ENCODE measurements at regions not wholly inside any gene's neighbourhood (a gene's known extent, or its start where the extent isn't known, plus 50 kb on each side); places are given as distances from the start of the nearest gene placed in this dataset.

- Histone ChIP-seq H4K20me1 (ENCODE audit: insufficient read depth, low read length) (no peaks in the 10 kb centered on the region), H3K27ac (ENCODE audit: low read depth, low read length, poor library complexity, severe bottlenecking) (no peak overlapping the region), H3K79me2 (ENCODE audit: insufficient read depth, low read depth, low read length) (no peaks in the 10 kb centered on the region), H3K9me2 (ENCODE audit: insufficient read depth, low read length) (no peaks in the 10 kb centered on the region), H3K9me3 (ENCODE audit: low read length) (no peaks in the 10 kb centered on the region), H3K4me1 (ENCODE audit: insufficient read depth, low read length, poor library complexity, severe bottlenecking) (peaks cover 14% of the 10 kb centered on the region), H2AFZ (ENCODE audit: low read length) (no peak overlapping the region), H3K4me3 (ENCODE audit: low read depth, low read length, poor library complexity, severe bottlenecking) (no peak overlapping the region), H3K4me2 (ENCODE audit: low read length) (no peak overlapping the region), H3K36me3 (ENCODE audit: insufficient read depth, low read length) (no peaks in the 10 kb centered on the region)
- intact Hi-C loops (cut with micrococcal nuclease; ENCODE audit: unreplicated experiment): no loop called here
- no peak for DNase-seq (ENCODE audit: low spot score)
- BruUV-seq (replicated peaks): no TSS peak
- TF ChIP-seq EZH2phosphoT487 (IDR thresholded peaks at IDR 0.05; ENCODE audit: borderline replicate concordance, low read depth, low read length) (no peak), CTCF (conservative IDR thresholded peaks at IDR 0.05; ENCODE audit: low read length) (no peak)
- POLR2A ChIA-PET: interaction anchor here (0.6 to 0.7 kb wide), 2 partner anchors 375 to 715 kb away, joined by 3 read pairs; no protein-coding TSS in a partner anchor
- CTCF ChIA-PET (ENCODE audit: unreplicated experiment): no interaction called here
These were observed 101.4 kb upstream of the PIK3CG start for GRCh38 chr7:106763717-106764116.

- no TSS peak for BruUV-seq (replicated peaks)
- Histone ChIP-seq H2AFZ (ENCODE audit: low read length) (no peak overlapping the region), H3K27ac (ENCODE audit: low read depth, low read length, poor library complexity, severe bottlenecking) (no peak overlapping the region), H3K4me1 (ENCODE audit: insufficient read depth, low read length, poor library complexity, severe bottlenecking) (peaks cover 15% of the 10 kb centered on the region), H3K79me2 (ENCODE audit: insufficient read depth, low read depth, low read length) (no peaks in the 10 kb centered on the region), H3K9me3 (ENCODE audit: low read length) (no peaks in the 10 kb centered on the region), H3K9me2 (ENCODE audit: insufficient read depth, low read length) (no peaks in the 10 kb centered on the region), H4K20me1 (ENCODE audit: insufficient read depth, low read length) (no peaks in the 10 kb centered on the region), H3K36me3 (ENCODE audit: insufficient read depth, low read length) (no peaks in the 10 kb centered on the region), H3K4me3 (ENCODE audit: low read depth, low read length, poor library complexity, severe bottlenecking) (no peak overlapping the region), H3K4me2 (ENCODE audit: low read length) (no peak overlapping the region)
- POLR2A ChIA-PET: interaction anchor here (0.5 to 1.0 kb wide), 10 partner anchors 11 to 999 kb away, joined by 3 to 8 read pairs (median 3); partner anchors contain the start of gene HBP1
- intact Hi-C loops (cut with micrococcal nuclease; ENCODE audit: unreplicated experiment): no loop called here
- TF ChIP-seq CTCF (conservative IDR thresholded peaks at IDR 0.05; ENCODE audit: low read length): no peak
- TF ChIP-seq EZH2phosphoT487 (IDR thresholded peaks at IDR 0.05; ENCODE audit: borderline replicate concordance, low read depth, low read length): no peak
- CTCF ChIA-PET (ENCODE audit: unreplicated experiment): interaction anchor here (0.6 kb wide), 2 partner anchors 10 to 800 kb away, joined by 5 read pairs; no protein-coding TSS in a partner anchor
- no peak for DNase-seq (ENCODE audit: low spot score)
These were observed 99.2 kb upstream of the PIK3CG start for GRCh38 chr7:106765727-106766355.

- no TSS peak for BruUV-seq (replicated peaks)
- no peaks in the 10 kb centered on the region for H3K36me3 ChIP-seq (ENCODE audit: insufficient read depth, low read length)
- H4K20me1 ChIP-seq (ENCODE audit: insufficient read depth, low read length): no peaks in the 10 kb centered on the region
- DNase-seq (ENCODE audit: low spot score): no peak
- H3K9me3 ChIP-seq (ENCODE audit: low read length): no peaks in the 10 kb centered on the region
- H3K4me3 ChIP-seq (ENCODE audit: low read depth, low read length, poor library complexity, severe bottlenecking): no peak overlapping the region
- ChIA-PET CTCF (ENCODE audit: unreplicated experiment) (interaction anchor here (0.6 kb wide), 1 partner anchor 11 kb away, joined by 5 read pairs; no protein-coding TSS in a partner anchor), POLR2A (interaction anchor here (0.6 to 1.0 kb wide), 10 partner anchors 9 to 998 kb away, joined by 3 to 8 read pairs (median 3); partner anchors contain the start of gene HBP1)
- TF ChIP-seq EZH2phosphoT487 (IDR thresholded peaks at IDR 0.05; ENCODE audit: borderline replicate concordance, low read depth, low read length) (no peak), CTCF (conservative IDR thresholded peaks at IDR 0.05; ENCODE audit: low read length) (no peak)
- no peak overlapping the region for H3K4me2 ChIP-seq (ENCODE audit: low read length)
- H3K27ac ChIP-seq (ENCODE audit: low read depth, low read length, poor library complexity, severe bottlenecking): no peak overlapping the region
- intact Hi-C loops (cut with micrococcal nuclease; ENCODE audit: unreplicated experiment): no loop called here
- no peaks in the 10 kb centered on the region for H3K79me2 ChIP-seq (ENCODE audit: insufficient read depth, low read depth, low read length)
- H2AFZ ChIP-seq (ENCODE audit: low read length): no peak overlapping the region
- H3K9me2 ChIP-seq (ENCODE audit: insufficient read depth, low read length): no peaks in the 10 kb centered on the region
- peaks cover 15% of the 10 kb centered on the region for H3K4me1 ChIP-seq (ENCODE audit: insufficient read depth, low read length, poor library complexity, severe bottlenecking)
These were observed 98.5 kb upstream of the PIK3CG start for GRCh38 chr7:106766551-106766950.
